NAMALWA (cell line): ENCODE measurements at regions not wholly inside any gene's neighbourhood (a gene's known extent, or its start where the extent isn't known, plus 50 kb on each side); places are given as distances from the start of the nearest gene placed in this dataset.

Experiments used
- DNase-seq: peaks from one replicate; pipeline ENCODE4 v3.0.0-alpha.2; 2015; ENCODE audit warnings: low spot score

DNA sequence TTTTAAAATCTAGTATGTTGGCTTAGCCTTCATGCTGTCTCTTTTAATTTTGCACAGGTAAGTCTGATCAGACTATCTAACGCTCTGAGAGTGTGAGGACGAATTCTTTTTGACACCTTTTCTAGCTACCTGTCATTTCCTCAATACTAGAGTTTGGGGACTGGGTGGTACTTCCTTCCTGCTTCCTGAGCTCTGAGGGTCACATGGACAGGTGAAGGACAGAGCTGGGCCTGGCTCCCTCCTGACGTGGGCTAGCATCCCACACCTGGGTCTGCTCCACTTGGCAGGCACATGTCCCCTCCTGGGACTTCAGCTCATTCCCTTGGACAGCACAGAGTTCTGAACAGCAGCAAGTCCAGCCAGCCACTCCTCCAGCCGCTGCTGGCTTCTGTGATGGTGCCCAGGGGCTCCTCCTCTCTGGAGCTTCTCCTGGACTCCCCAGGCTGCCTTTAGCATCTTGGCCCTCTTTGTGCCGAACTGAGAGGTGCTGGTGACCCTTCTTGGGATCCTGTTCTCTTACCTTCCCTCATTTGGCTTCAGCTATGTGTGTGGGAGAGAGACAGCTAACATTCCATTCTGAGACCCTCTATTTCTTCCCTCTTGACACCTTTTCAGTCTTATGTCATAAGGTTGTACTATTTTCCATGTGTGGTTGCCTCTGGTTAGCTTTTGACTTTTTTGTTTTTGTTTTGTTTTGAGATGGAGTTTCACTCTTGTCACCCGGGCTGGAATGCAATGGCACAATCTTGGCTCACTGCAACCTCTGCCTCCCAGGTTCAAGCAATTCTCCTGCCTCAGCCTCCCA is 106.9 kb downstream of the B3GNT2 start:
- DNase-seq = no peak

DNA sequence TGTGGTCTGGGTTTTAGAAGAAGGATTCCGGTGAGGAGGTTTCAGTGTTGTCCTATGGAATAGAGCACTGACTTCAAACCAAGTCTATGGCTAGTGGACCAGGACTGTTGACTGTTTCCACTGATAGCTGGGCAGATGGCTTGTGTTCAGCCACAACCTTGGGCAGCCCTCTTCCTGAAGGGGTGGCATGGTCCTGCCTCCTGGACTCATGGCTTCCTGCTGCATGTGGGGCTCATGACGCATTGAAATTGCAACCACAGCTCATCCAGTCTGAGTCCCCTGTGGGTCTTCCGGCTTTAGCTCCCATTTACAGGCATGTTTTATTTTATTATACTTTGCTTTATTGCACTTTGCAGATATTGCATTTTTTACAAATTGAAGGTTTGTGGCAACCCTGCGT is 105.0 kb downstream of the B3GNT2 start:
- no peak for DNase-seq

DNA sequence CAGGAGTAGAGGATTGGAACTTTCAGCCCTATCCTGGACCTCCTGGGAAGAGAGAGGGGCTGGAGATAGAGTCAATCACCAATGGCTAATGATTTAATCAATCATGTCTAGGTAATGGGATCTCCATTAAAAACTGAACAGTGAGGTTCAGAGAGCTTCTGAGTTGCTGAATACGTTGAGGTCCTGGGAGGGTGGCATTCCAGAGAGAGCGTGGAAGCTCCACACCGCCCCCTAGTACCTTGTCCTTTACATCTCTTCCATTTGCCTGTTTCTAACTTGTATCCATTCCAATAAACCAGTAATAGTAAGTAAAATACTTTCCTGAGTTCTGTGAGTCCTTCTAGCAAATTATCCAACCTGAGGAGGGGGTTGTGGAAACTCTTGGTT is 101.7 kb downstream of the B3GNT2 start:
- no peak for DNase-seq

DNA sequence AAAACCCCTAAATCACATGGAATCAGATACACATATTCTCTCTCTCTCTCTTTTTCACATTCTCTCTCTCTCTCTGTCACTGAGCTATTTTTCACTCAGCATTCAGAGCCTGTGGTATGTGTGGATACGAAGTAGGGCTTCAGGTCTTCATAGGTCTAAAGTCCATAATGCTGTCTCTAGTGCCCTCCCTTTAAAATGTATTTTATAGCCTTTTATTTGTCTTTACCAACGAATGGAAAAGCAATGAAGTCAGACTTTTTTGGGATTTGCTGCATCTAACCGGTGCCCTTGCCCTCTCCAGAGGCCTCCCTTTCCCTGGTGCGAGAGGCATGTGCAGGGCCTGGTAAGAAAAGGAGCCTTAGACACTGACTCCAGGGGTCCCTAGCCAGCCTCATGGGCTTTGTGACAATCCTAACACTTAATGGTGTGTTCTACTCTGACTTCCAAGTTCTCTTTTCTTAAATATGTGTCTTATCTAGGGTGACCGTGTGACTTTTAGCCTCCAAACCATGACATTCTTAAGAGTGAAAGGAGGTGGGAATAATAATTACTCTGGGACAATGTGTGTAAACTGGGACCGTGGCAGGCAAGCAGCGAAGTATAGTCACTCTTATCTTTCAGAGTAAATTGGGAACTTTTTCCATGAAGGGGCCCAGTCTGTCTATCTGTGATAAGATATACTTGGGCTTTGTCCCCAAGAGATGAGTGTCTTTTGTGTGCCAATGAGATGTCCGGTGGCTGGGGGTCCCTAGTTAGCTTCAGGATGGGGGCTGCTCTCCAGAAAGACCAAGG is 101.1 kb downstream of the B3GNT2 start:
- no peak for DNase-seq

DNA sequence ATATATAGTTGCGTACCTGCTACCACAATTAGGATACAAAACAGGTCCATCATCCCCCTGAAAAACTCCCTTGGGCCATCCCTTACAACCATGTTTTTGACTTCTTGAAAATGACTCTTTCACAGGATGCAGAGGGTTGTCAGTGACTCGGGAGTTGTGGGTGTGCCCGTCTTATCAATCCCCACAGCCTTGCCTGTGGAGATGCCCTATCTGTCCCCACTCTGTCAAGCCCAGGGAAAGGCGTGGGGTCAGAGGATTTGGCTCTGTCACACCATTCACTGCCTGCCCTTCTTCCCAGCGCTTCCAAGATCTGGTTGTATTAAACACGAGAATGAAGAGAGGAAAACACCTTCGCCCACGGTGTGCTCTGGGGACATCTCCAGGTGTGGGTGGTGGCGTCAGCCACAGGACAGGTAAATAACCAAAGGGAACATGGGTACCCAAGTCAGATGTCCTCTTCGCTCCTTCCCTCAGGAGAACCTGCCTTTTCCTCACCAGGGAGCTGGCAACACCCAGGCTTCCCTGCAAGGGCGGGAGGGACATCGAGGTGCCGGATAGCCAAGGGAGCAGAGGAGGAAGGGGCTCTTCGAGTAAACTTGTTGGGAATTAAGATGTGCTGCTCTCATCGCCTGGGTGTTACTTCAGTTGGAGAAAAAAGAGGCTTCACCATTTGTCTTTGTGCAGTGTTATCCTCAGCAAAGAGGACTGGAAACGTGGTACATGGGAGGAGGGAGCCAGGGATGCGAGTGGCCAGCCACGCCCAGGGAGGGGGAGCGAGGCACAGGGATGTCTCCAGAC is 100.3 kb downstream of the B3GNT2 start:
- DNase-seq = no peak

DNA sequence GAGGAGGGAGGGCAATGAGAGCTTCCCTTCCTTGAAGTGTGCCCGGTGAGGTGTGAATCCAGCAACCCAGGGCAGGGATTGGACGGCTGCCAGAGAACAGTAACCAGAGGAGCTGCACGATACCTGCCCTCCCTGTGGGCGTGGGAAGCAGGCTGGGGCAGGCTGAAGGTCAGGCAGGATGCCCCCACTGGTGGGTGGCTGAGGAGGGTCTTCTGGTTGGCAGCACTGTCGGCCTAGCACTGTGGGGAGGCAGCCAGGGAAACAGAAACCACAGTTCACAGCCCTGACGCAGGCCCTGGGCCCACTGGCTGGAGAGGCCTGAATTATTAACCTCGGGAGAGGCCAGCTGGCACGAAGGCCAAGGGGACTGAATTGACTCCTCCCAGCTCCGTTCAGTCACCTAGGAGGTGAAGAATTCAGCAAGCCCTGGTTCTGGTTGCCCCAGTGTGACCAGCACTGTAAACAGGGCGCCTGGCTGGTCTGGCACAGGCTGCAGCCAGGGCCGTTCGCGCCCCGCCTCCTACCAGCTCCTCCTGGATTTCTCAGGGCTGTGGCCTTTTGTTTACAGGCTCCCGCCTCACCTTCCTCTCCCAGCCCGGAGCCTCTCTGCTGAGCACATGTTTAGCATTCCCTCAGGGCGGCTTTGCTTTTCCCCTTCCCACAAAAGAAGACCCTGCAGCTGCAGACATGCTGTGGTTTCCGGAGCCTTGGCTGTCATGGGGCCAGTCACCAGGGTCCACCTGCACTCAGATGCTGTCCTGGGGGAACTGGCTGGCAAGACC is 97.8 kb downstream of the B3GNT2 start:
- DNase-seq = peak; percentile 12

DNA sequence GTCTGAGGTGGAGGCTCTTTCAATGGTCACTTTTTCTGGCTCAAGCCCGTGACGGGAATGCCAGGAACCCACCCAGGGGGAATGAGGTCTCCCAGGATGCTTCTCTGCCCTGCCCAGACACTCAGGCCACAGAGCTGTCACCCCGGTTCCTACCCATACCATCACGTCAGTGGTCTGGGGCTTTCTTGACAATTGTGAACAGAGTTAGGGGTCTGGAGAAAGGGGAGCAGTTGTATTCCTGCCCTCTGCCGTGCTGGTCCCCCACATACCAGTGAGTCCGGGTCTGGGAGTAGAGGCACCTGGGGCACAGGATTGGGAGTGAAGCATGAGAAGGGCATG is 97.2 kb downstream of the B3GNT2 start:
- no peak for DNase-seq

DNA sequence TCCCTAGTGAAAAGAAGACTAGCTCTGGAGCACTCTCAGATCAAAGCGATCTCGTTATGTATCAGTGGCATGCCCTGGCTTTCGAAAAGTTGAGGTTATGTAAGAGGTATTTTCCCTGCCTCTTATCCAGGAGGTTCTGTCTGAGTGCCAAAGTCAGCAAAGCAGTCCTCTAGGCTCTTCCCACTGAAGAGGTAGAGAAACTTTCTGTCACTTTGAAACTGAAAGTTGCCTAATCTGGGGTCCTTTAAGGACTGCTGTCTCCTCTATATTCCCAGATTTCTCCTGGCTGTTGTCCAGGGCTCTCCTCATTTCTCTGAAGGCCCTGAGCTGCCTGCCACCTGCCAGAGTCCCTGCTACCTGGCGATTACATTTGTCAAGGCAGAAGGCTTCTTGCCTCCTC is 96.3 kb downstream of the B3GNT2 start:
- DNase-seq = no peak

DNA sequence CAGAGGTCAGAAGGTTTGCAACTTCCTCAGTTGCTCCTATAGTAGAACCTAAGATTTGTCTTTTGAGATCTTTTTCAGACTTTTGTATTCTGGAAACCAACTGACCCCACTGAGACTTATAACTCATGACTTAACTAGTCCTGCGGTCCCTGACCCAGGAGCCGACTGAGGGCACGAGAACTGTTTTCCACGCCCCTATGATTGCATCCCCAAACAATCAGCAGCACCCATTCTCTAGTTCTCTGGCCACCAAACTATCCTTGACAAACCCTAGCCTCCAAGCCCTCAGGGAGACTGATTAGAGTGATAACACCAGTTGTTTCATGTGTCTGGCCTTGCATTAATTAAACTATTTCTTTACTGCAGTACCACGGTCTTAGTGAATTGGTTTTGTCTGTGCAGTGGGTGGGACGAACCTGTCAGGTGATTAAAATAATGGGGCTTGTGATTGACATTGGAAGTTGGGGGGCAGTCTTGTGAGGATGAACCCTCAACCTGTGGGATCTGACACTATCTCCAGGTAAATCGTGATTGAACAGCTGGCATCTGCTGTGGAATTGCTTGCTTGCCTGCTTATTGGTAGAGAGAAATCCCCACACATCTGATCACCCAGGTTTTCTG is 95.7 kb downstream of the B3GNT2 start:
- no peak for DNase-seq

DNA sequence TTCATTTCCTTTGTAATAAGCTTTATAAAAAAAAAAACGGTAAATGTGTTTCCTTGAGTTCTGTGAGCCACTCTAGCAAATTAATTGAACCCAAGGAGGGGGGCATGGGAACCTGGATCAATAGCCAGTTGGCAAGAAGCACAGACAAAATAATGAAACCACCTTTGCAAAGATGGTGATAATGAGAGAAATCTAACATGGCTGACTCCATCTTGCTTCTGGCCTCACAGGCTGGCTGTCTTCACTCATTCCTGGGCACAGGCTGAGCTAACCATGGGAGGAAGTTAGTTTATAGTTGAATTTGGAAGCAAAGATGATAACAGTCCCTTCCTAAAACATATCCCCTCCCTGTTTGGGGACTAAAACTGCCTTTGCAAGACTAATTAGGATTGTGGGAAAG is 95.1 kb downstream of the B3GNT2 start:
- DNase-seq = no peak

DNA sequence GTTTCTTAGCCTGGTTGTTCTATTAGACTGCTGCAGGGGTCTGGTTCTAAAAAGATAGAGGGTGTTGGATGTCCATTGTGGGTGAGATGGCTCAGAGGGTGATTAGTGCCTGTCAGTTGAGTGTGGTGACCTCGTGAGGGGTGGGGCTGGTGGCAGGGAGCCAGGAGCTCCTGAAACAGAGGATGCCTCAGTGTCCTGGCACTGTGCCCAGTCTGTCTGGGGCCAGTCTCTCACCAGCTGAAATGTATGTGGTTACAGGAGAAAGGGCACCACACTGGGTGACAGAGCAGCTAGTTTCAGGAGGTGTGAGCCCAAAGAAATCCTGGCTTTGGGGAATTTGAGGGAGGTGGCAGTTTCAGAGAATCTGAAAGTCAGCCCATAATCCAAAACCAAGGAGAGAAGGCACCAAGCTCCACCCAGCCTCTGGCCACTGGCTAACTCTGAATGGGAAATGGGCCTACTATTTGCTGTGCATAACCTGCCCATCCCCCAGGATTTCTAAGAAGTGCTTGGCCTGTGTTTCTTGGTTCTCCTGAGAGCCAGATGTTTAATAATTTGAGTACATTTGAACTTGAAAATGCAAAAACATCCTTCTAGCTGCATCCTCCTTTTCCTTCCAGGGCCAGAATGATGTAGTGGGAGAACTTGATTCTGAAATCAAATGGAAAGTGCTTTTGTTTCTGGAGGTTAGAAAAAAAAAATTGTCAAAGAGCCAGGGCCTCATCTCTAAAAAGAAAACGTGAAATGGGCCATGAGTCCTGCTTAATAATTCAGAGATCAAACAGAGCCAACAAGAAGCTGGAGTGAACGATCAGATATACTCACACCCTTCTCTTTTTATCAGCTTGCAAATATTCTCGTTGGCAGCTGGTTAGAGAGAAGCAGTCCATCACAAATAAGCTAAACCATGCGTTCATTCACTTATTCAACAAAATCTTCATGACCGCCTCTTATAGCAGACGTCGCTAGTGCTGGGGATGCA is 92.3 kb downstream of the B3GNT2 start:
- DNase-seq = peak; percentile 69

DNA sequence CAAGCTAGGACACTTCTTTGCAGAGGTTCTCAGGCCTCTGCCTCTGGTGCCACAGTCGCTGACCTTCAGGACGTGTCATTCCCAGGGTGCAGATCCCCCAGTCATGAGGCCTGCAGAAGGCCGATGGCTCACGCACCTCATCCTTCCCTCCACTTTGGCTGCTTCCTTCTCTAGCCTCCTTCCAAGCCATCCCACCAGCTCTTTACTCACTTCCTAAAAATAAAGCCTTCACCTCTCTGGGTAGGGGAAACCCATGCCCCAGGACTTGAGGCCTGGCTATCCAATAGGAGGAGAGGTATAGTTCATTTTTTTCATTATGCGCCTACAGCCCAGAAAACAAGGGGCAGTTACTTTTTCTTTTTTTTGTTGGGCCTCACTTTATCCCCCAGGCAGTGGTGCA is 91.4 kb downstream of the B3GNT2 start:
- no peak for DNase-seq

DNA sequence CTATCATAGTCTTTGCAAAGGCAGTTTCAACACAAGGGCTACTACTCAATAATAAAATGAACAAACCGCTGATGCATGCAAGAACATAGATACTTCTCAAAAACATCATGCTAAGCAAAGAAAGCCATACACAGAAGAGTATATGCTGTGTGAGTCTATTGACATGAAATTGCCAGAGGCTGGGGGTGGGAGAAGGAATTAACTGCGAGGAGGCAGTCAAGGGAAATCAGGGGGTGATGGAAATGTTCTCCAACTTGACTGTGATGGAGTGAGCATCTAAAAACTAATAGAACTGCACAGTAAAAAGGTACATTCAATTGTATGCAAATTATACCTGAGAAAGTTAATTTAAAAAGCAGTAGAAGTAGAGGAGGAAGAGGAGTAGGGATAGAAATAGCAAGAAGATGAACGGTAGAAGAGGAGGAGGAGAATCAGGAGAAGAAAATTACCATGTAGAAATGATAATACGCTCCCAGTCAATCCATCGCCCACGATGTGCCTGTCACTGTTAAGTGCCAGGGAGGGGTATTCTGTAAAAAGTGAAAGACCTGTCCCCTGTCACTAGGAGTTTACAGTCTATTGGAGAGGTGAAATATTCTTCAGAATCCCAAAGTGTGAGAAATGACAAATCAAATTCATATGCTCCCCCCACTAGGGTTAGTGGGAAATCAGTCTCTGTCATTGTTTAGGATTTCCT is 90.3 kb downstream of the B3GNT2 start:
- DNase-seq = no peak

DNA sequence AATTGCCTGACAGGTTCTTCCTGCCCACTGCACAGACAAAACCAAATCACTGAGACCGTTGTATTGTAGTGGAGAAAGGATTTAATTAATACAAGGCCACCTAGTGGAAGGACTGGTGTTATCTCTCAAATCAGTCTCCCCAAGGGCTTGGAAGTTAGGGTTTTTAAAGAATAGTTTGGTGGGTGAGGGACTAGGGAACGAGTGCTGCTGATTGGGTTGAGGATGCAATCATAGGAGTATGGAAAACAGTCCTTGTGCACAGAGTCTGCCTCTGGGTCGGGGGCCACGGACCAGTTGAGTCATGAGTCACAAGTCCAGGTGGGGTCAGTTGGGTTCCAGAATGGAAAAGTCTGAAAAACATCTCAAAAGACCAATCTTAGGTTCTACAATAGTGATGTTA is 89.1 kb downstream of the B3GNT2 start:
- peak; percentile 18 for DNase-seq

DNA sequence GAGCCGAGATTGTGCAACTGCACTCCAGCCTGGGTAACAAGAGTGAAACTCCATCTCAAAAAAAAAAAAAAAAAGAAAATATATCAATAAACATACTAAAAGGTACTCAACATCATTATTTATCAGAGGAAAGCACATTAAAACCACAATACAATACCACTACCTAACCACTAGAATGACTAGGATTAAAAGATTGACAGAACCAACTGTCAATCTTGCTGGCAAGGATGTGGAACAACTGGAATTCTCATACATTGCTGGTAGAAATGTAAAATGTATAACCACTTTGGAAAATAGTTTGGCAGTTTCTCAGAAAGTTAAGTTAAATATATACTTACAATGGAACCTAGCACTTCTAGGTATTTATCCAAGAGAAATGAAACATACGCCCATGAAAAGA is 88.6 kb downstream of the B3GNT2 start:
- DNase-seq = no peak

DNA sequence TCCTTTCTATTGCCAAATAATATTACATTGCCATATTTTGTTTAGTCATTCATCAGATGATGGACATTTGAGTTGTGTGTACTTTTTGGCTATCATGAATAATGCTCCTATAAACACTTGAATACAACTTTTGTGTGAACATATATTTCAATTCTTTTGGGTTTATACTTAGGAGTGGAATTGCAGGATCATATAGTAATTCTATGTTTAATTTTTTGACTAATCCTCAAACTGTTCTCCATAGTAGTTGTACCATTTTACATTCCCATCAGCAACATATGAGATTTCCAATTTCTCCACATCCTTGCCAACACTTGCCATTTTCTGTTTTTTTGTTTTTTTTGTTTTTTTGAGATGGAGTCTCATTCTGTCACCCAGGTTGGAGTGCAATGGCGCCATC is 87.2 kb downstream of the B3GNT2 start:
- no peak for DNase-seq

DNA sequence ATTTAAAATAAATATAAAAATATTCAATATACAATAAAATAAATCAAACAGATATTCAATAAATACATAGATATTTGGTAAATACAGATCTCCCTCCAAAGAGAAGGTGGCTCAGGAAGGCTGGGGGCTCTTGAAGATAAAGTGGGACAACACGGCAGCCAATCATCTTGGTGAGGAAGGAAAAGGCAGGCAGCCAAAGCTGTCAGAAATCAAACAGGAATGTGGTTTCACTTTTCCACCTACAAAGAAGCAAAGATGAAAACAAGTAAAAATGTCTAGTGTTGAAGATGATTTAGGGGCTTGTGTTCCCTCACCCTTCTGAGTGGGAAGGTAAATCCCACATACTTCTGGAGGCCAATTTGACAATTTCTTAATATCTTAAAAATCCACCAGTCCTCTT is 85.7 kb downstream of the B3GNT2 start:
- DNase-seq = no peak

DNA sequence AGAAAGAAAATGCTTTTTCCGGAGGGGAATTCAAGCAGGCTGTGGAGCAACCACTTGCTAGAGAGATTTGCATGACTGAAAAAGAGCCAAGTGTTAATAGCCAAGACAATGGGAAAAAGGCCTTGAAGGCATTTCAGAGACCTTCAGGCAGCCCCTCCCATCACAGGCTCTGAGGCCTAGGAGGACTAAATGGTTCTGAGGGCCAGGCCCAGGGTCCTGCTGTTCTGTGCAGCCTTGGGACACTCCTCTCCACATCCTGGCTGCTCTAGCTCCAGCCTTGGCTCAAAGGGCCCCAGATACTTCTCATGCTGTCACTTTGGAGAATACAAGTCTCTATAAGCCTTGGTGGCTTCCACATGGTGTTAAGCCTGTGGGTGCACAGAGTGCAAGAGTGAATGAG is 81.8 kb downstream of the B3GNT2 start:
- DNase-seq = no peak
